Loucy (cell line): ENCODE measurements at regions not wholly inside any gene's neighbourhood (a gene's known extent, or its start where the extent isn't known, plus 50 kb on each side); places are given as distances from the start of the nearest gene placed in this dataset.

ENCODE experiments used
- EZH2phosphoT487 ChIP-seq: fragments of 200-600 bp; IDR thresholded peaks from 2 replicates; pipeline ENCODE4 v1.6.1; 2018; ENCODE audit warnings: antibody characterized with exemption, mild to moderate bottlenecking, moderate library complexity, borderline replicate concordance
- TF ChIP-seq, protein P1 (sequence below): fragments of 200-600 bp; sonication (generic); conservative IDR thresholded peaks from 2 replicates; pipeline ENCODE4 v1.5.1; 2014; ENCODE audit warnings: mild to moderate bottlenecking, antibody characterized with exemption, low read length

DNA sequence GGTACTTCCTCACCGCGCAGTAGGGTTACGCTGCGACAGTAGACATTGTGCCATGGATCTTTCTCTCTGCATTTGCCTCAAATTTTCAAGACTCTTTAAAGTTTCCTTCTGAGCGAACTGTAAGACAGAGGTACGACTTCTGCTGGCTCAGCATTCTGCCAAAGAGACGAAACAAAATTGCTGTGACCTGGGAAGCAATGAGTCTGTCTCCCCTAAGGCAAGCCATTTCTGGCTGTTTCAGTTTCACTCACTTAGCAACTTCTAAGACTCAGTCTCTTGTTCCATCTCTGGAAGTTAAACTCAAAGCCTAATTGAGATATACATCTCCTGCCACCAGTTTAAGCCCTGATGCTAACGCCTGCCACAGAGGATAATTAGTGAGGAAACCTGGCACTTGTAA lies 510.9 kb upstream of the DAB1 start:
- TF ChIP-seq, protein P1, sequence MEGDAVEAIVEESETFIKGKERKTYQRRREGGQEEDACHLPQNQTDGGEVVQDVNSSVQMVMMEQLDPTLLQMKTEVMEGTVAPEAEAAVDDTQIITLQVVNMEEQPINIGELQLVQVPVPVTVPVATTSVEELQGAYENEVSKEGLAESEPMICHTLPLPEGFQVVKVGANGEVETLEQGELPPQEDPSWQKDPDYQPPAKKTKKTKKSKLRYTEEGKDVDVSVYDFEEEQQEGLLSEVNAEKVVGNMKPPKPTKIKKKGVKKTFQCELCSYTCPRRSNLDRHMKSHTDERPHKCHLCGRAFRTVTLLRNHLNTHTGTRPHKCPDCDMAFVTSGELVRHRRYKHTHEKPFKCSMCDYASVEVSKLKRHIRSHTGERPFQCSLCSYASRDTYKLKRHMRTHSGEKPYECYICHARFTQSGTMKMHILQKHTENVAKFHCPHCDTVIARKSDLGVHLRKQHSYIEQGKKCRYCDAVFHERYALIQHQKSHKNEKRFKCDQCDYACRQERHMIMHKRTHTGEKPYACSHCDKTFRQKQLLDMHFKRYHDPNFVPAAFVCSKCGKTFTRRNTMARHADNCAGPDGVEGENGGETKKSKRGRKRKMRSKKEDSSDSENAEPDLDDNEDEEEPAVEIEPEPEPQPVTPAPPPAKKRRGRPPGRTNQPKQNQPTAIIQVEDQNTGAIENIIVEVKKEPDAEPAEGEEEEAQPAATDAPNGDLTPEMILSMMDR, result no peak
- no peak for TF ChIP-seq EZH2phosphoT487
